ENCODE measurements at regions not wholly inside any gene's neighbourhood (a gene's known extent, or its start where the extent isn't known, plus 50 kb on each side); places are given as distances from the start of the nearest gene placed in this dataset.

DNA sequence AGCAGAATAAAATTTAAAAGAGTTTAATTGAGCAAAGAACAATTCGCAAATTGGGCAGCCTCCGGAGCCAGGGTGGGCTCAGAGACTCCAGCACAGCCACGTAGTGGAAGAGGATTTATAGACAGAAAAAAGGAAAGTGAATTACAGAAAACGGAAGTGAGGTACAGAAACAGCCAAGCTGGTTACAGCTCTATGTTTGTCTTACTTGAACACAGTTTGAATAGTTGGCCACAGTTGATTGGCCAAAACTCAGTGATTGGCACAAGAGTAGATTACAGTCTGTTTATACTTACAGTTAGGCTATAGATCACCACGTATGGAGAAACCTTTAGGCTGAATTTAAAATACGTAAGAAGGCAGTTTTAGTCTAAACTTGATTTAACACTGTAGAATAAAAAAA, 78.8 kb upstream of the NEDD4L start:
- Histone ChIP-seq H3K27ac (ENCODE audit: low read depth in 2 of 2, low read length in 1 of 2) (no peak overlapping the region), H3K9me2 (no peaks in the 10 kb centered on the region), H3K27me3 (ENCODE audit: insufficient read depth) (no peaks in the 10 kb centered on the region), H3K4me2 (no peak overlapping the region), H2AFZ (ENCODE audit: low read depth) (no peak overlapping the region), H3K4me3 (ENCODE audit: low read depth in 2 of 2, low read length in 1 of 2) (no peak overlapping the region), H3K36me3 (replicated peaks in 1 of 2; ENCODE audit: control insufficient read depth in 1 of 2, insufficient read depth in 2 of 2, low read length in 1 of 2) (no peaks in the 10 kb centered on the region), H3K9me3 (no peaks in the 10 kb centered on the region), H3K9ac (no peak overlapping the region), H3K79me2 (ENCODE audit: insufficient read depth) (no peaks in the 10 kb centered on the region), H4K20me1 (ENCODE audit: insufficient read depth) (no peaks in the 10 kb centered on the region), H3K4me1 (ENCODE audit: control insufficient read depth in 1 of 2, insufficient read depth in 2 of 2, low read depth in 1 of 2, low read length in 1 of 2) (no peaks in the 10 kb centered on the region; a peak in 1 of 4 replicates), H3F3A (replicated peaks; ENCODE audit: insufficient read depth) (peaks cover 6% of the 10 kb centered on the region)
- ChIA-PET CTCF (interaction anchor here (1.3 to 1.7 kb wide), 2 partner anchors 83 to 157 kb away, joined by 3 to 6 read pairs; no protein-coding TSS in a partner anchor), POLR2A (no interaction called here)
- TF ChIP-seq TCF12 (IDR thresholded peaks at IDR 0.05) (no peak), SMC3 (IDR thresholded peaks at IDR 0.05; ENCODE audit: low read depth, low read length) (no peak), GATA2 (CRISPR knock-in tag; IDR thresholded peaks at IDR 0.05) (no peak)
- TF ChIP-seq, protein P1, sequence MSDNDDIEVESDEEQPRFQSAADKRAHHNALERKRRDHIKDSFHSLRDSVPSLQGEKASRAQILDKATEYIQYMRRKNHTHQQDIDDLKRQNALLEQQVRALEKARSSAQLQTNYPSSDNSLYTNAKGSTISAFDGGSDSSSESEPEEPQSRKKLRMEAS (IDR thresholded peaks at IDR 0.05; ENCODE audit: low read depth): no peak
- WGBS (ENCODE audit: low lambda C conversion rate): 83% methylated on average over 6 of the region's 6 CpGs
- no peak for DNase-seq

DNA sequence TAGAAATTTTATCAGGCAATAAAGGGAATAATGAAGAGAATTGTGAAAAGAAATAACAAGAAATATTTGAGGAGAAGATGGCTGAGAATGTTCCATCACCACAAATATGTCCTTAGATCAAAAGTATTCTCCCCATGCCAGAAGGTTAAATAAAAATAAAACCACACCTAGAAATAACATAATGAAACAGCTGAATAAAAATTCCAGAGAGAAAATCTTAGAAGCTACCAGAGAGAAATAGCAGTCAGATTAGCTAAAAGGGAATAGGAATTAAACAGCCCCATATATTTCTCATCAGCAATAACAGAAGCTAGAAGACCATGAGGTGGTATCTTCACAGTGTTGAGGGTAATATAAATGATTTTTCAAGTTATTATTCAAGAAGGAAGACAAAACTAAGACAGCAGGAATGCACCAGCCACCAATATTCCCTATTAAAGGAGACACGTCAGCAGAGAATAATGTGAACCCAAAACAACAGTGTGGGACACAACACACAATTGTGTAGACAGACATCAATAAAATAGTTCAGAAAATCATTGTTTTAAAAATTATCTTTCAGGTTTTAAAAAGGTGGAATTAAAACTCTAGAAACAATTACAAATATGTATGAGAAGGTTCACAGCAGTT, 82.0 kb upstream of the NEDD4L start:
- H3K79me2 ChIP-seq (ENCODE audit: insufficient read depth): no peaks in the 10 kb centered on the region
- peaks cover 0 to 7% of the 10 kb centered on the region in 2 experiments; a peak in 2 of 4 replicates for H3K4me1 ChIP-seq (ENCODE audit: control insufficient read depth in 1 of 2, insufficient read depth in 2 of 2, low read depth in 1 of 2, low read length in 1 of 2)
- H3F3A ChIP-seq (replicated peaks; ENCODE audit: insufficient read depth): peaks cover 6% of the 10 kb centered on the region
- H3K27me3 ChIP-seq (ENCODE audit: insufficient read depth): no peaks in the 10 kb centered on the region; the same call in 1 of the 2 replicates
- CTCF ChIA-PET: interaction anchor here (2.3 kb wide), 1 partner anchor 81 kb away, joined by 7 read pairs; the partner anchor contains the start of gene NEDD4L
- DNase-seq: no peak
- WGBS (ENCODE audit: low lambda C conversion rate): 90% methylated on average over 1 of the region's 1 CpG
- H2AFZ ChIP-seq (ENCODE audit: low read depth): no peak overlapping the region
- H3K27ac ChIP-seq (ENCODE audit: low read depth in 2 of 2, low read length in 1 of 2): no peak overlapping the region
- H3K4me3 ChIP-seq (ENCODE audit: low read depth in 2 of 2, low read length in 1 of 2): no peak overlapping the region
- no peaks in the 10 kb centered on the region for H3K9me3 ChIP-seq
- no peaks in the 10 kb centered on the region for H3K9me2 ChIP-seq
- no peak overlapping the region for H3K4me2 ChIP-seq
- H3K36me3 ChIP-seq (replicated peaks in 1 of 2; ENCODE audit: control insufficient read depth in 1 of 2, insufficient read depth in 2 of 2, low read length in 1 of 2): no peaks in the 10 kb centered on the region
- POLR2A ChIA-PET: no interaction called here
- no peaks in the 10 kb centered on the region for H4K20me1 ChIP-seq (ENCODE audit: insufficient read depth)
- no peak overlapping the region for H3K9ac ChIP-seq
- TF ChIP-seq, protein P2, sequence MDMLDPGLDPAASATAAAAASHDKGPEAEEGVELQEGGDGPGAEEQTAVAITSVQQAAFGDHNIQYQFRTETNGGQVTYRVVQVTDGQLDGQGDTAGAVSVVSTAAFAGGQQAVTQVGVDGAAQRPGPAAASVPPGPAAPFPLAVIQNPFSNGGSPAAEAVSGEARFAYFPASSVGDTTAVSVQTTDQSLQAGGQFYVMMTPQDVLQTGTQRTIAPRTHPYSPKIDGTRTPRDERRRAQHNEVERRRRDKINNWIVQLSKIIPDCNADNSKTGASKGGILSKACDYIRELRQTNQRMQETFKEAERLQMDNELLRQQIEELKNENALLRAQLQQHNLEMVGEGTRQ (IDR thresholded peaks at IDR 0.05; ENCODE audit: borderline replicate concordance, low read depth, low read length): no peak
- TF ChIP-seq RCOR1 (IDR thresholded peaks at IDR 0.05; ENCODE audit: low read length): no peak
- TF ChIP-seq CHD2 (IDR thresholded peaks at IDR 0.05; ENCODE audit: low read length, partially characterized antibody): no peak
- TF ChIP-seq, protein P1 (IDR thresholded peaks at IDR 0.05; ENCODE audit: low read depth): no peak
- TF ChIP-seq JUND (IDR thresholded peaks at IDR 0.05): no peak
- no peak for TF ChIP-seq GABPA (IDR thresholded peaks at IDR 0.05; ENCODE audit: low read depth)

DNA sequence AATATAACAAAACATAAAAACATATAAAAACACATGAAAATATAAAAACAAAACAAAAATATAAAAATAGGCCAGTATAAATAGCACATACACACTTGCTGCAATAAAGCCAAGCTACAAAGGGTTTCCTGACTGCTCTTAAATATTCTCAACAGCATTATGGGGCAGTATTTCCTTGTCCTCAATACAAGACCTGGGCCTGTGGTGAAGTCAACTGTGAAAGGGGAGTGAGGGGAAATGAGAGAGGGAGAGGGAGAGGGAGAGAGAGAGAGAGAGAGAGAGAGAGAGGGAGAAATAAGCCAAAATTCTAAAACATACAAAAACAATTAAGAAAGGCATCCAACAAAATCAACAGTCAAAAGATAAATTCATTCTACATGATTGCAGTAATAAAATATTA, 82.6 kb upstream of the NEDD4L start:
- Histone ChIP-seq H3K9me3 (no peaks in the 10 kb centered on the region), H3F3A (replicated peaks; ENCODE audit: insufficient read depth) (peaks cover 6% of the 10 kb centered on the region), H3K9ac (no peak overlapping the region), H3K9me2 (no peaks in the 10 kb centered on the region), H3K79me2 (ENCODE audit: insufficient read depth) (no peaks in the 10 kb centered on the region), H3K4me3 (ENCODE audit: low read depth in 2 of 2, low read length in 1 of 2) (no peak overlapping the region), H3K27ac (ENCODE audit: low read depth in 2 of 2, low read length in 1 of 2) (no peak overlapping the region), H3K4me1 (ENCODE audit: control insufficient read depth in 1 of 2, insufficient read depth in 2 of 2, low read depth in 1 of 2, low read length in 1 of 2) (peaks cover 0 to 7% of the 10 kb centered on the region in 2 experiments; a peak in 2 of 4 replicates), H3K27me3 (ENCODE audit: insufficient read depth) (no peaks in the 10 kb centered on the region; the same call in 1 of the 2 replicates), H2AFZ (ENCODE audit: low read depth) (no peak overlapping the region), H3K4me2 (no peak overlapping the region), H3K36me3 (replicated peaks in 1 of 2; ENCODE audit: control insufficient read depth in 1 of 2, insufficient read depth in 2 of 2, low read length in 1 of 2) (no peaks in the 10 kb centered on the region), H4K20me1 (ENCODE audit: insufficient read depth) (no peaks in the 10 kb centered on the region)
- DNase-seq: no peak
- CTCF ChIA-PET: interaction anchor here (2.3 kb wide), 1 partner anchor 82 kb away, joined by 7 read pairs; the partner anchor contains the start of gene NEDD4L
- TF ChIP-seq RAD21 (IDR thresholded peaks at IDR 0.05; ENCODE audit: low read length): no peak
- TF ChIP-seq, protein P3, sequence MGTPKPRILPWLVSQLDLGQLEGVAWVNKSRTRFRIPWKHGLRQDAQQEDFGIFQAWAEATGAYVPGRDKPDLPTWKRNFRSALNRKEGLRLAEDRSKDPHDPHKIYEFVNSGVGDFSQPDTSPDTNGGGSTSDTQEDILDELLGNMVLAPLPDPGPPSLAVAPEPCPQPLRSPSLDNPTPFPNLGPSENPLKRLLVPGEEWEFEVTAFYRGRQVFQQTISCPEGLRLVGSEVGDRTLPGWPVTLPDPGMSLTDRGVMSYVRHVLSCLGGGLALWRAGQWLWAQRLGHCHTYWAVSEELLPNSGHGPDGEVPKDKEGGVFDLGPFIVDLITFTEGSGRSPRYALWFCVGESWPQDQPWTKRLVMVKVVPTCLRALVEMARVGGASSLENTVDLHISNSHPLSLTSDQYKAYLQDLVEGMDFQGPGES (IDR thresholded peaks at IDR 0.05; ENCODE audit: low read depth, low read length): no peak
- no peak for TF ChIP-seq FOSL2 (IDR thresholded peaks at IDR 0.05; ENCODE audit: borderline replicate concordance, low read depth)
- TF ChIP-seq FOXM1 (IDR thresholded peaks at IDR 0.05; ENCODE audit: low read depth): no peak
- POLR2A ChIA-PET: no interaction called here
